NCI-H1105 treated with DMSO at 0.1 percent for 48 hours (cell line): ENCODE measurements at regions not wholly inside any gene's neighbourhood (a gene's known extent, or its start where the extent isn't known, plus 50 kb on each side); places are given as distances from the start of the nearest gene placed in this dataset.
A peak's percentile ranks its signal among the peaks of the same experiment; 100 is the strongest.
"Not testable (repeated sequence)": the region's sequence is repeated elsewhere in the genome, so short reads cannot be mapped to it uniquely, and the experiment has no call there.

Experiments used
- DNase-seq: peaks from one replicate; lab custom pipeline; 2025; lab: John Stamatoyannopoulos, UW

DNA sequence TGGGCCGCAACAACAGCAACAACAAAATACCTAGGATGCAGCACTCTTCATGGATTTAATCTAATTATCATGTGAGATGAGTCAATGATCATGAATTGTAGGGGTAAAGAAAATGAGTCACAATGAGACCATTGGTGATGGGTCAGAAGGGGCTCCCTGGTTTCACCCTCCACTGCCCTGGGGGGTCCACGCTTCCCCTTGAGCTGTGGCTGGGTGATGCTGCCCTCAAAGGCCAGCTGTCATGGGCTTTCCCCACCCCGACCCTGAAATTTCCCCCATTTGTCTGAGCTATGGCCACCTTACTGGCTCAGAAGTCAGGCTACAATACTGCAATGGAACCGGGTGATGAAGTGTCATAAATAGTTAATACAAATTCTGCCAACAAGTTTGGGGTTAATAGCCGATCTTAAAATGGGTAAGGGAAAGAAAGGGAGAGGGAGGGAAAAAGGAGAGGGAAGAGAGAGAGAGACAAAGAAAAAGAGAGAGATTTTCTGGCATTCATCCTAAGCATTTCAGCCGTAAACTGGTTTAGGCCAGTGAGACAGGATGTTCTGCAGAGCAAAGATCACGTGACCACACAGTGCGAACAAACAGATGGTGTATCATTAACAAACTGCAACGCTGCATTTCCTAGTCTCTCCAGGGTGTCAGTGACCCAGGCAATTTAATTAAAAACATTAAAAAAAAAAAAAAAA is 143.4 kb upstream of the ERRFI1 start:
- DNase-seq: peak; percentile 76

DNA sequence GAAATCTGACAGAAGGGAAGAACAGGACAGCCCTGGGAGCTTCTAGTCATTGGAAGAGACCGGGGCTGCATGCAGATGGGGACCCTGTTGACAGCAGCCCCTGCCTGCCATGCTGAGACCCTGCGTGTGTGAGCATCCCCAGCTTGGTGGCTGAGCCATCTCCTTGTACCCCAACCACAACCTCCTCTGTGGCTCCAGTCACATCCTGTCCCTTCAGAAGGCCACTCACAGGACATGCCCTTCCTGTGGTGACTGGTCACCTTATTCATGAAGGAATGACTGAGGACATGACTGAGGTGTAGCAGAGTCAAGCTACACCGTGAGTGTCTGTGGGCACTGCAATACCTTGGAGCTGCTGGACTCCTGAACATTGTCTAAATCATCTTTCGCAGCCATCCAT is 141.8 kb upstream of the ERRFI1 start:
- no peak for DNase-seq

DNA sequence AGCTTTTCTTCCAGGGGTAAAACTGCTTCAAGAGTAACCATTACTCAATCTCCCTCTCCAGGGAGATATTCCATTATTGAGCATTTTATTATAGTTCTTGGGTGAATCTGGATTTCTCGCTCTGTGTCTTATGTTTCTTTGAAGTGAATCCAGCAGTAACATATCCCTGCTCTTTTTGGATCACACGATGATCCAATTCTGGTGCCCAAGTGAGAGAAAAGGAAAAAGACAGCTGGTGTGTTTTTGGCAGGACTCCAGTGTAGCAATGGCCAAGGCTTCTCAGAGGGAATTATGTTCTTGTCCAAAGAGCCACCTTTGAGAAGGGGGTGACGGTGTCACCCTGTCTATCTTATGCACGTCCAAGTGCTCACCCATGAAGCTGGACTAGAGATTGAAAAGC is 140.3 kb upstream of the ERRFI1 start:
- DNase-seq: no peak

DNA sequence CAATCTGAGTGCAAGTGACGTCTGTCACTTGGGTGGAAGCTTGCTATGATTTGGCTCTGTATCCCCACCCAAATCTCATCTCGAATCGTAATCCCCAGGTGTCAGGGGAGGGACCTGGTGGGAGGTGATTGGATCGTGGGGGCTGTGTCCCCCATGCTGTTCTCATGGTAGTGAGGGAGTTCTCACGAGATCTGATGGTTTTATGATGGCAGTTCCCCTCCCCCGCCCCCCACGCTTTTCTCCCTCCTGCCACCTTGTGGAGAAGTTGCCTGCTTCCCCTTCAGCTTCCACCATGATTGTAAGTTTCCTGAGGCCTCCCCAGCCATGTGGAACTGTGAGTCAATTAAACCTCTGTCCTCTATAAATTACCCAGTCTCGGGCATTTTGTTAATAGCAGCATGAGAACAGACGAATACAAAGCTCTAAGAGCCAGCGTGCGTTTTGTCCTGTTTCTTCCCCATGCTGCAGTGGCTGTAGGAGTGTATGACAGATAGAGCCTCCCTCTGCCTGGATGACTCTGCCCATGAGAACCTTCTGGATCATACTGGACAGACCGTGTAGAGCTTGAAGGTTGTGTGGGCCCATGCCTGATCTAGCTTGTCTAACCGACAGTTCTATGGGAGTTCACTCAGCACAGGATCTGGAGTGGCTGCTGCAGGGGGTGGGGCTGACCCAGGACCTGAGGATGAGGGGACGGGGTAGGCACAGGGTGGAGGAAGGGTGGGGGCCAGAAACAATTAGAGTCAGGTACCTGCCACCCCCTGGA is 139.7 kb upstream of the ERRFI1 start:
- no peak for DNase-seq

DNA sequence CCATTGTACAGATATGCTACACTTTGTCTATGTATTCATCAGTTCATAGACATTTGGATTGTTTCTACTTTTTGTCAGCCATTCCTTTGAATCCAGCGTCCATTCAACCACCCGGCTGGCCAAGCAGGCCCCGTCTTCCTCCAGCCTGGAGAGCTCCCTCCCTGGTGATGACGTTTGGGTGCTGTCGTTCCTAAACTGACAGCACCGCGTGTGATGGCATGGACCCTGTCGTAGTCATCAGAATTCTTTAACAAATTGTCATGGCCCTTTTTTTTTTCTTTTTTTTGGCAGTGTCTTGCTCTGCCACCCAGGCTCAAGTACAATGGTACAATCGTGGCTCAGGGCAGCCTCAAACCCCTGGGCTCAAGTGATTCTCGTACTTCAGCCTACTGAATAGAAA is 138.6 kb upstream of the ERRFI1 start:
- DNase-seq: no peak

DNA sequence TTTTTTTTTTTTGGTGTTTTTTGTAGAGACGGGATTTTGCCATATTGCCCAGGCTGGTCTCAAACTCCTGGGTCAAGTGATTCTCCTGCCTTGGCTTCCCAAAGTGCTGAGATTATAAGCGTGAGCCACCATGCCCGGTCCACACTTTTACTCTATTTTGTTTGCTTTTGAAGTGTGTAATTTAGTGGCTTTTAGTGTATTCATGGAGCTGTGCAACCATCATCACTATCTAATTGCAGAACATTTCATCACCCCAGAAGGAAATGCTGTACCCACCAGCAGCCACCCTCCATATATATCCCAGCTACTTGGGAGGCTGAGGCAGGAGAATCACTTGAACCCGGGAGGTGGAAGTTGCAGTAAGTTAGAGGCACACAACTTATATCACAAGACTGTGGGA is 136.9 kb upstream of the ERRFI1 start:
- DNase-seq: no peak

DNA sequence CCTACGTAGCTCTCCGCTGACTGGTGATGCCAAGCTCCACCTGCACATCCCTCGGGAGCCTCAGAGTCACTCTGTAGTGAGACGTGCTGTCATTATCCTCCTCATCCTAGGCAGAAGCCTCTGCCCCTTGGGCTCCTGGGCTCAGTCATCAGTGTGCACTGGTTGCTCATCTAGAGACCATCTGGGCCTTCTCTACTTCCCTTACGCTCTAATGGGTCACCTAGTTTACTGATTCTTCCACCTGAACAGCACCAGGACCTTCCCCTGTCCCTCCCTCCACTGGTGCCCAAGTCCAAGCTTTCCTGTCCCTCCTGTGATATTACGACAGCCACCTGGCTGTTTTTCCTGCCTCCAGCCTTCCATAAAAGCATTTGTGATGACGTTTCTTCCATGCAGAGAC is 136.1 kb upstream of the ERRFI1 start:
- DNase-seq: no peak

DNA sequence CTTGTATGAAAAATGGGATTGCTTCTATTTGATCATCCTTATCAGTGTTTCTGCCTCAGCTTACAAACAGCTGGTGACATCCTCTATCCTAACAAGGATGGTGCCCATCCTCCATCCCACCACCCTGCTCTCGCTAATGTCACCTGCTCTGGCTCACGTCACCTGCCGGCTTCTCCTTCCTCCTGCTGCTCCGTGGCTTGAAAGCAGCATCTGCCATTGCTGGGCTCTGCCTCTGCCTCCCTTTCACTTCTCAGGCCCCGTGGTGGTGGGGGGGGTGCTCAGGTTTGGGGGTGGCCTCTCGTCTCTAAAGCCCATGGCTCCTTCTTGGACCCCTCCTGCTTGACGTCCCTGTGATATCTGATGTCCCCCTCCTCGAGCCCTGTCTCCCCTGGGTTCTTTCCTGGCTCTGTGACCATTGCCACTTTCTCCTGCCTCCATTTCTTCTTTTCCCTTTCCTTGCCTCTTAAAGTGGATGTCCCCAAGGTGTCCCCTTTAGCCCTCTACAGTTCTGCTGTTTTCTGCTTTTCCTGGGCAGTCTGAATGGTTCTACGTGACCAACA is 135.5 kb upstream of the ERRFI1 start:
- no peak for DNase-seq

DNA sequence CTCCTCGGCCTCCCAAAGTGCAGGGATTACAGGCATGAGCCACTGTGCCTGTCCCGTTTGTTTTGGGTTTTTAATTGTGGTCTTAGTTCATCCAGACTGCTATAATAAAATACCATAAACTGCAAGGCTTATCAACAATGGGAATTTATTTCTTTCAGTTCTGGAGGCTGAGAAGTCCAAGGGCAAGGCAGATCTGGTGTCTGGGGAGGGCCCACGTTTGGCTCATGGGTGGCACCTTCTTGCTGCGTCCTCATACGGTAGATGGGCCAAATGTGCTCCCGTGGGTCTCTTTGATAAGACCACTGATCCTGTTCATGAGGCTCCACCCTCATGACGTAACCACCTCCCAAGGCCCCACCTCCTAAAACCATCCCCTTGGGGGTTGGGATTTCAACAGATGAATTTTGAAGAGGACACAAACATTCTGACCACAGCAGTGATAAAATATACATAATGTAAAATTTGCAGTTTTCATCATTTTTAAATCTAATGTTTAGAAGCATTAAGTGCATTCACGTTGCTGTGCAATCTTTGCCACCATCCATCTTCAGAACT is 133.4 kb upstream of the ERRFI1 start:
- DNase-seq: no peak

DNA sequence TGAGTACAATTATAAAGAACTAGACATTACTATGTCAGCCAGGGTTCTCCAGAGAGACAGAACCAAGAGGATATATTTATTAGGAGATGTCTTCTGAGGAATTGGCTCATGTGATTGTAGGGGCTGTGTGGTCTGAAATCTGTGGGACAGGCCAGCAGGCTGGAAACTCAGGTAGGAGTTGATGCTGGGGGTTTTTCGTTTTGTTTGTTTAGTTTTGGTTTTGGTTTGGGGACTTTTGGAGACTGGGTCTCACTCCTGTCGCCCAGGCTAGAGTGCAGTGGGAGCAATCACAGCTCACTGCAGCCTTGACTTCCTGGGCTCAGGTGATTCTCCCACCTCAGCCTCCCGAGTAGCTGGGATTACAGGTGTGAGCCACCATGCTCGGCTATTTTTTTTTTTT is 132.9 kb upstream of the ERRFI1 start:
- DNase-seq: no peak

DNA sequence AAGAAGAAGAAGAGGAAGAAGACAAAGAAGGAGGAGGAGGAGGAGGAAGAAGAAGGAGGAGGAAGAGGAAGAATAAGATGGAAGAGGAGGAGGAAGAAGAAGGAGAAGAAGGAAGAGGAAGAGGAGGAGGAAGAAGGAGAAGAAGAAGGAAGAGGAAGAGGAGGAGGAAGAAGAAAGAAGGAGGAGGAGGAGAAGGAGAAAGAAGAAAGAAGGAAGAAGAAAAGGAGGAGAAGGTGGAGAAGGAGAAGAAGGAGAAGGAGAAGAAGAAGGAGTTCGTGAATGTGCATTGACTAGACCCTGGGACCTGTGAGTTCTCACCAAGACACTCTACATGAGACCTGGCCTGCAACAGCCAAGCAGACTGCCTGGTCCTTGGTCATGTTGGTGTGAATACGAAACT is 131.7 kb upstream of the ERRFI1 start:
- no peak for DNase-seq

DNA sequence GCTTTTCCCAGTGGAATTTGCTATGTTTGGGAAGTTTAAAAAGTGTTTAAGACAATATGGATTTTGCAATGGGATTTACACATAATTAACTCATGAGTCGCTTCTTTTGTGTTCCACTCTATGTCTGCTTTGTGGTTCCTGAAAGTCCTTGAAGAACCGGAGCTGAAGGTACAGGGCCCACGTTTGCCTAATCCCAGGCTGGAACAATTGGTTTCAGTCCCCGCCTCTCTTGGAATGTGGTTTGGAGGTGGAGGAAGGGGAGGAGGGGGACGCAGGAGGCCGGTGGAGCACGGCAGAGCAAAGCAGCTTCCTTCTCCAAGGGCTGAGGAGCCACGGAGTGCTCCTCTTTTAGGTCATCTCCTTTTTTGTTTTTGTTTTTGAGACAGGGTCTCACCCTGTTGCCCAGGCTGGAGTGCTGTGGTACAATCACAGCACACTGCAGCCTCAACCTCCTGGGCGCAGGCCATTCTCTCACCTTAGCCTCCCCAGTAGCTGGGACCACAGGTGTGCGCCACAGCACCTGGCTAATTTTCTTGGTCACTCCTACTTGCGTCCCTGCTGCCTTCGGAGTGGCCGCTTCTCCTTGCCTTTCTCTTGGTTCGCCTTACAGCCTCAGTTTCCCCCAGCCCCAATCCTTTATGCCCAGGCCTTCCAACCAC is 129.5 kb upstream of the ERRFI1 start:
- no peak for DNase-seq

DNA sequence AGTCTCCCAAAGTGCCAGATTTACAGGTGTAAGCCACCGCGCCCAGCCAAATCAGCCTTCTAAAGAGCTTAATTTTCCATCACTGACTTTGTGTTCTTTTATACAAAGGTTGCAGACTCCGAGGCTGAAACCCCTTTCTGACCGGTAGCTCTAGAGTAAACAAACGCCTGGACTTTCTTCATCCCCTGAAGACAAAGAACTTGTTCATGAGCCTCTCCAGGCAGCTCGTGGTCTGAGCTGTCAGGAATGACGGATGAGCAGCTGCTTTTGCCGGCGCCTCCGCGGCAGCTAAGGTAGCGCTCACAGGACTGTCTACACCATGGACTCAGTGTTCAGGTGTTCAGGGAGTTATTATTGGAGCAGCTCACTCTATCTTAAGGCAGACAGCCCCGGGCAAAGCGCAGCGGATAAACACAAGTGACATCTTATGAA is 128.5 kb upstream of the ERRFI1 start:
- DNase-seq: peak; percentile 25

DNA sequence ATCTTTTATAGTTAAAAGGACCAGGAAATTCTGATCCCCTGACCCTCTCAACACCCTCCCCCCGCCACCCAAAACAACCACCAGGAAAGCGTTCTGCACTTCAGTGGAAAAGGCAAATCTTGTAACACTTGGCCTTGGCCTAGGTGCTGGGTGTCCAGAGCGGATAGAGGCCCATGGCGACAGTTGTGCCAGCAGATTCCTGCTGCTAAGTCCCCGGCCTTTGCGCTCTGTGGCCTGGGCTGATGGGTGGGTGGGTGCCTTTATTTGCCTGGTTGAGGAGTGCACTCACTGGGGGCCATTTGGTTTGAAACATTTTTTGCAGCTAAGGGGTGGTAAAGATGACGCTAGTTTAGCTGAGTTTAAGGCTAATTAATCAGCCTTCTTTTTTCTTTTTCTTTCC is 127.9 kb upstream of the ERRFI1 start:
- no peak for DNase-seq

DNA sequence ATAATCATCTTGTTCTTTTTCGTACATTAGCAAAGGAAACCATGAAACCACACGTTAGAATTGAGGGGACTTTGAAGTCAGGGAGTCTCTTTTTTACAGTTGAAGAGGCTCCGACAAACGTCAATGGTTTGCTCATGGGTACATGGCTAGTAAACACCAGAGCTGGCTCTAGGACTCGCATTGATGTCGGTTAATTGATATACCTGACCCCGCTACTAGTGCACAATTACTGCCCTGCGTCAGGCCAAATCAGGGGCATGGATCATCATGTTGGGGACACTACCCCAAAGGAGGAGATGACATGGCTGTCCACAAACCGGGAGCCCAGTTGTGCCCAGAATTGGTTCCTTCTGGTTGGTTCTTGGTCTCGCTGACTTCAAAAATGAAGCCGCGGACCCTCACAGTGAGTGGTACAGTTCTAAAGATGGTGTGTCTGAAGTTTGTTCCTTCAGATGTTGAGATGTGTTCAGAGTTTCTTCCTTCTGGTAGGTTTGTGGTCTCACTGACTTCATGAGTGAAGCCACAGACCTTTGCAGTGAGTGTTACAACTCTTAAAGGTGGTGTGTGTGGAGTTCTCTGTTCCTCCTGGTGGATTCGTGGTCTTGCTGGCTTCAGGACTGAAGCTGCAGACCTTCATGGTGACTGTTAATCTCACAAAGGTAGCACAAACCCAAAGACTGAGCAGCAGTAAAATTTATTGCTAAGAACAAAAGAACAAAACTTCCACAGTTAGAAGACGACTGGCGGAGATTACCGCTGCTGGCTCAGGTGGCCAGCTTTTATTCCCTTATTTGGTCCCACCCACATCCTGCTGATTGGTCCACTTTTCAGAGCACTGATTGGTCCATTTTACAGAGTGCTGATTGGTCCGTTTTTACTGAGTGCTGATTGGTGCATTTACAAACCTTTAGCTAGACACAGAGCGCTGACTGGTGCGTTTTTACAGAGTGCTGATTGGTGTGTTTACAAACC is 126.9 kb upstream of the ERRFI1 start:
- DNase-seq: no peak

DNA sequence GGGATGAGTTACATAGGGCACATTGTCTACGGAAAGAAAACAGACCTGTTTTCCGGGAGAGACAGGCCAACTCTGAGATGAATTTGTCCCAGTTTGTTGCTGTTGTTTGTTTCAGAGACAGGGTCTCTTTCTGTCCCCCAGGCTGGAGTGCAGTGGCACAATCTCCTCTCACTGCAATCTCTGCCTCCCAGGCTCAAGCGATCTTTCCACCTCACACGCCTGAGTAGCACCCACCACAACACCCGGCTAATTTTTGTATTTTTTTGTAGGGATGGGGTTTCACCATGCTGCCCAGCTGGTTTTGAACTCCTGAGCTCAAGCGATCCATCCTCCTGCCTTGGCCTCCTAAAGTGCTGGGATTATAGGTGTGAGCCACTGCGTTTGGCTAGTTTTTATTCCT is 125.5 kb upstream of the ERRFI1 start:
- DNase-seq: no peak

DNA sequence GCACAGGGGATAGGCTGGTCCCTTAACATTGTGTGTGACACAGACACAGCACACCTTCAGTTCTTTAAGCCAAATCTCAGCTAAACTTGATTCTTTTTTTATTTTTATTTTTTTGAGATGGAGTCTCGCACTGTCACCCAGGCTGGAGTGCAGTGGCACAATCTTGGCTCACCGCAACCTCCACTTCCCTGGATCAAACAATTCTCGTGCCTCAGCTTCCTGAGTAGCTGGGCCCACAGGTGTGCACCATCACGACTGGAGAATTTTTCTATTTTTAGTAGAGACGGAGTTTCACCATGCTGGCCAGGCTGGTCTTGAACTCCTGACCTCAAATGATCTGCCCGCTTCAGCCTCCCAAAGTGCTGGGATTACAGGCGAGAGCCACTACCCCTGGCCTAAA is 123.6 kb upstream of the ERRFI1 start:
- DNase-seq: not testable (repeated sequence)

DNA sequence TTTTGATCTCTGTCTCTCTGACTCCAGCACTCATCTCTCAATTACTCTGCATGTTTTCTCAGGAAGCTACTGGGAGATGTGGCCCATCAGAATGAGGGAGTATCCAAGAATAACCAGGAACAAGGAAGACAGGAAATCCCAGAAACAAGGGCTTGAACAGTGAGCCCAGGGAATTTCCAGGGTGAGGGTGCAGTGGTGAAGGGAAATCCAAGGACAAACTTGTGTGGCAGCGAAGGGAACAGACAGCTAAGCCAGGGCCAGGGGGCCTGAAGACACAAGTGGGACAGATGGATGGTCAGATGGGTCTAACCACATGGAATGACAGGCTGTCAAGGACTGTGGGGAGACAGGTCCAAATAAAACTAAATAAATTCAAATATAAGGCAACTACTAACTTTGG is 121.8 kb upstream of the ERRFI1 start:
- no peak for DNase-seq

DNA sequence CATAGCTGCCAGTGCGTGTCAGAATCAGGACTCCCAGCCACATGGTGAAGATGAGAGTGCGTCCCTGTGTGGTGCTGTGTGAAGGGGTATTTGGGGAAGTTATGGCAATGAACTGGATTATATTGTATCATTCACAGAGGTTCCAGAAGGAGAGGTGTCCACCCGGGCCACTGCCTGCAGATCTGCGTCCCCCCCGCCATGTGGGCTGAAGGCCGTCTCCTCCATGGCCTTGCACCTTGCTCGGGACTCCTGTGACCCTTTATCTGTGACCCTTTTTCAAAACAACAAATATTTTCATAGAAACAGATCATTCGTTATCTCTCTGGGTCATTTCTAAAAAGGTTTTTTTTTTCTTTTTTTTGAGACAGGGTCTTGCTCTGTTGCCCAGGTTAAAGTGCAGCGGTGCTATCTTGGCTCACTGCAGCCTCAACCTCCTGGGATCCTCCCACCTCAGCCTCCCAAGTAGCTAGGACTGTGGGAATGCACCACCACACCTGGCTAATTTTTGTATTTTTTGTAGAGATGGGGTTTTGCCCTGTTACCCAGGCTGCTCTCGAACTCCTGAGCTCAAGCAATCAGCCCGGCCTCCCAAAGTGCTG is 120.2 kb upstream of the ERRFI1 start:
- DNase-seq: no peak

DNA sequence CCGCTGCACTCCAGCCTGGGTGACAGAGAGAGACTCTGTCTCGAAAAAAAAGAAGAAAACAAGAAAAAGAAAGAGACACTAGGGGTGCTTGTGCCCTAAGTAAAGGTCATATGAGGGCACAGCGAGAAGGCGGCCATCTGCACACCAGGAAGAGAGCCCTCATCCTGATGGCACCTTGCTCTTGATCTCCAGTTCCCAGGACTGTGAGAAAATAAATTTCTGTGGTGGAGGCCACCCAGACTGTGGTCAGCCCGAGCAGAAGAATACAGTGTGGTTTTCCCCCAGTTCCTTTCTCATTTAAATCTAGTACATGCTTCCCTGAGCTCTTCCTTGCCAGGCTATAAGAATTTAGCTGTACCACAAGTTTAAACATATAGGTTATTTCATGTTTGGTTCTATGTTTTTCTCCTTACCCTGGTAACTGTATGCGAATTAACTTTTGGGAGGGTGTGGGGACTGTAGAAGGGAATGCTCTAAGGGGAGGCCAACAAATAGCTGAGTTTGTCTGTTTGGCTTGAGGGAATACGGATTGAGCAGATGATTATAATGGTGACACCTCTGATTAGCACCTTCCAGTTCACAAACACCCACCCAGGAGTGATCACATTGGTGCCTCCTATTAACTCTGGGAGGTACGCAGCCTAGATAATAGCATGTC is 119.6 kb upstream of the ERRFI1 start:
- DNase-seq: no peak
